Right atrium auricular region (tissue), 2 donors: ENCODE measurements at regions not wholly inside any gene's neighbourhood (a gene's known extent, or its start where the extent isn't known, plus 50 kb on each side); places are given as distances from the start of the nearest gene placed in this dataset.

Experiments
- DNase-seq: peaks from one replicate; pipeline ENCODE4 v3.0.0-alpha.2; 2019; ENCODE audit warnings: low spot score
- H3K27ac ChIP-seq, 2 donors: fragments of 200-600 bp; sonication (generic); 1 replicate in 1 of 2; 2 replicates in 1 of 2; pipeline ENCODE4 v1.5.1; 2016 to 2019
- H3K27me3 ChIP-seq, 2 donors: fragments of 200-600 bp; sonication (generic); one replicate each; pipeline versions ENCODE4 v1.5.1 to v1.6.0; 2017 to 2019
- H3K36me3 ChIP-seq: fragments of 200-600 bp; sonication (generic); one replicate; pipeline ENCODE4 v1.5.1; 2016
- H3K4me1 ChIP-seq, 2 donors: fragments of 200-600 bp; sonication (generic); one replicate each; pipeline versions ENCODE4 v1.5.1 to v1.6.0; 2017 to 2019
- H3K4me3 ChIP-seq, 2 donors: fragments of 200-600 bp; sonication (generic); 1 replicate in 1 of 2; 2 replicates in 1 of 2; pipeline ENCODE4 v1.5.1; 2017 to 2019; ENCODE audit warnings: mild to moderate bottlenecking in 1 of 2, moderate library complexity in 1 of 2
- H3K9me3 ChIP-seq, 2 donors: fragments of 200-600 bp; sonication (generic); one replicate each; pipeline ENCODE4 v1.5.1; 2019
- CTCF ChIP-seq, 2 donors: fragments of 200-600 bp; sonication (generic); IDR thresholded peaks; one replicate each; pipeline ENCODE4 v1.5.1; 2019; ENCODE audit warnings: antibody characterized with exemption in 2 of 2

GRCh38 chr11:79939111-79939510, 498.3 kb upstream of the TENM4 start:
- Histone ChIP-seq H3K4me1 (no peaks in the 10 kb centered on the region), H3K9me3 (no peaks in the 10 kb centered on the region), H3K27me3 (no peaks in the 10 kb centered on the region), H3K4me3 (no peak overlapping the region), H3K27ac (no peak overlapping the region), H3K36me3 (no peaks in the 10 kb centered on the region)
- no peak for DNase-seq
- TF ChIP-seq CTCF (IDR thresholded peaks at IDR 0.05), result no peak

GRCh38 chr11:79937676-79938334, 497.0 kb upstream of the TENM4 start:
- no peak overlapping the region for H3K27ac ChIP-seq
- H3K4me1 ChIP-seq, result no peaks in the 10 kb centered on the region
- H3K36me3 ChIP-seq, result no peaks in the 10 kb centered on the region
- no peaks in the 10 kb centered on the region for H3K9me3 ChIP-seq
- H3K27me3 ChIP-seq, result no peaks in the 10 kb centered on the region
- no peak overlapping the region for H3K4me3 ChIP-seq
- no peak for TF ChIP-seq CTCF (IDR thresholded peaks at IDR 0.05)
- no peak for DNase-seq

- Histone ChIP-seq H3K4me3 (no peak overlapping the region), H3K36me3 (no peaks in the 10 kb centered on the region), H3K4me1 (no peaks in the 10 kb centered on the region), H3K9me3 (no peaks in the 10 kb centered on the region), H3K27me3 (no peaks in the 10 kb centered on the region), H3K27ac (no peak overlapping the region)
- no peak for TF ChIP-seq CTCF (IDR thresholded peaks at IDR 0.05)
- DNase-seq, result no peak
Observed at GRCh38 chr11:79932612-79933011, 491.8 kb upstream of the TENM4 start.

GRCh38 chr11:79931692-79932091, 490.9 kb upstream of the TENM4 start:
- Histone ChIP-seq H3K4me1 (no peaks in the 10 kb centered on the region), H3K9me3 (no peaks in the 10 kb centered on the region), H3K27me3 (no peaks in the 10 kb centered on the region), H3K27ac (no peak overlapping the region), H3K36me3 (no peaks in the 10 kb centered on the region), H3K4me3 (no peak overlapping the region)
- no peak for DNase-seq
- TF ChIP-seq CTCF (IDR thresholded peaks at IDR 0.05), result no peak

- Histone ChIP-seq H3K36me3 (no peaks in the 10 kb centered on the region), H3K4me1 (no peaks in the 10 kb centered on the region), H3K9me3 (no peaks in the 10 kb centered on the region), H3K27me3 (no peaks in the 10 kb centered on the region), H3K4me3 (no peak overlapping the region), H3K27ac (no peak overlapping the region)
- DNase-seq, result no peak
- TF ChIP-seq CTCF (IDR thresholded peaks at IDR 0.05), result no peak
Observed at GRCh38 chr11:79926707-79927106, 485.9 kb upstream of the TENM4 start.

GRCh38 chr11:79925570-79925969, 484.7 kb upstream of the TENM4 start:
- no peak for TF ChIP-seq CTCF (IDR thresholded peaks at IDR 0.05)
- Histone ChIP-seq H3K36me3 (no peaks in the 10 kb centered on the region), H3K4me1 (no peaks in the 10 kb centered on the region), H3K27me3 (no peaks in the 10 kb centered on the region), H3K9me3 (no peaks in the 10 kb centered on the region), H3K27ac (no peak overlapping the region), H3K4me3 (no peak overlapping the region)
- DNase-seq, result no peak
